T47D (cell line): ENCODE measurements at regions not wholly inside any gene's neighbourhood (a gene's known extent, or its start where the extent isn't known, plus 50 kb on each side); places are given as distances from the start of the nearest gene placed in this dataset.
"Not testable (repeated sequence)": the region's sequence is repeated elsewhere in the genome, so short reads cannot be mapped to it uniquely, and the experiment has no call there.

Experiments
- DNase-seq, 2 experiments: peaks; one replicate each; pipeline versions ENCODE4 v3.0.0 to v3.0.0-alpha.2; 2011 to 2012; ENCODE audit warnings: low read depth in 1 of 2, low spot score in 1 of 2
- JUND ChIP-seq: IDR thresholded peaks from 2 replicates; pipeline ENCODE4 v1.6.1; 2012; ENCODE audit warnings: low read depth
- in situ Hi-C: cut with HindIII; loops from 2 replicates; pipeline ENCODE4 v1.10.0; 2016; ENCODE audit warnings: low sequenced_read_pairs, low pct_unique_long_range_greater_than_20kb

DNA sequence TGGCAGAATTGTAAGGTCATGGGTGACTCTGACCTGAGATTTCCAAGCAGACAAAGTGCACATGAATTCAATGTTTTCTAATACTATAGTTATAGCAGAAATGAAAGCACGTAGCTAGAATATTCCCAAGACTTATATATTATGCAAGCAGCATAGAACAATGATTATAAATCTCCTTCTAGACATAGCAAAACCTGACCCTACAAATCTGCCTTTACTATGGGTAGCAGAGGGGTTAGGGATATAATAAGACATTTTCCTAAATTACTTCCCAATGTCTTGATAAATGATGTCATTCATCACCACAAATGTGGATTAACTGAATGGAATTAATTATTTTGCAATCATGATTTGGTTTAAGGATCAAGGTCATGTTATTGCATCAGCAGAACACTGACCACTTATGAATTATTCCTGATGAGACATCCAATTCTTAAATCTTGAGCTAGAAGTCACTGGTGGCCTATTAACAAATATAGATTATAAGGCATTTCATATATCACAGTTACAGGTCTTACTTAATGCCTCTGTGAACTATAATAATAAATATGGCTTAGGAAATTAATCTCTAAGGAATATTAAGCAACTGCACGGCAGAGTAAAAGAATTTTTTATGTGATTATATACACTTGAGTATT lies 776.6 kb downstream of the AMY1C start:
- no peak for TF ChIP-seq JUND
- no peak for DNase-seq
- in situ Hi-C loops = no loop called here

DNA sequence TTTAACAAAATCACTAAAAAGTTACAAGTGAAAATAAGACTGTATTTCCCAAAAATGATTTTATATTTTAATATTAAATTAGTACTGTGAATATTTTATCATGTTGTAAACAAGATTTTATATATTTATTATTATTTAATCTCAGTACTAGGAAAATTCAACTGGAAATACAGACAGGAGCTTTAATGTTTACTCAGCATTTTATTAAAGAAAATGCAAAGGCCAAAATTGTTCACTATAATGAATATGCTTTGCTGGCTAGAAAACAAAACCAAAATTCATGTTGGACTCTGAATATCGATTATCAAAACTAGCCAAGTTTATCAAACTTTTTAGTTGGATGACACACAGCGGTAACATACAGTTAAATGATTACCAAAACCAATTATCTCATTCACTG lies 782.3 kb downstream of the AMY1C start:
- DNase-seq = no peak
- in situ Hi-C loops = no loop called here
- TF ChIP-seq JUND = no peak

DNA sequence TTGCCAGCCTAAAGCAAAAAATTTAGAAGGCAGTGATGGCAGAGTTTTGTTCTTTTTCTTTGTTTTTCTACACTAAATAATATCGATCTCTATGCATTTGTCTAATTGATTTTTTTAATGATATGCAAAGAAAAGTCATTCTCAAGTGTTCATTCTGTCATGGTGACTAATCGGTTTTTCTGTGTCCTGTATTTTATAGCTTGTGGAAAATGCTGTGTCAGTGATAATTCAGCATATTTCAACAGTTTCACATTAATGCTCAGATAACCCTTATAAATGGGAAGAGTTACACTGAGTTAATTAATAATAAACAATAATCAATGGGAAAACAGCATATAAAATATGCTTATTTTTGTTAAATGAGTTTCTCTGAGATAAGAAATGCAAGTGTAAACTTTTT lies 824.9 kb downstream of the AMY1C start:
- TF ChIP-seq JUND = no peak
- in situ Hi-C loops = no loop called here
- DNase-seq = no peak

DNA sequence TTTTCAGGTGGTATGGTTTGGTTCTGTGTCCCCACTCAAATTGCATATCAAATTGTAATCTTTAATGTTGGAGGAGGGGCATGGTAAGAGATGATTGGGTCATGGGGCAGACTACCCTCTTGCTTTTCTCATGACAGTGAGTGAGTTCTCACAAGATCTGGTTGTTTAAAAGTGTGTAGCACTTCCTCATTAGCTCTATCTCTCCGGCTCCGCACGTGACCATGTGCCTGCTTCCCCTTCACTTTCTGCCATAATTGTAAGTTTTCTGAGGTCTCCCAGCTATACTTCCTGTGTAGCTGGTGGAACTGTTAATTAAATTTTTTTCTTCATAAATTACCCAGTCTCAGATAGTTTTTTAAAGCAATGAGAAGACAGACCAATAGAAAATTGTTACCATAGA lies 843.2 kb downstream of the AMY1C start:
- TF ChIP-seq JUND = no peak
- in situ Hi-C loops = no loop called here
- no peak for DNase-seq

DNA sequence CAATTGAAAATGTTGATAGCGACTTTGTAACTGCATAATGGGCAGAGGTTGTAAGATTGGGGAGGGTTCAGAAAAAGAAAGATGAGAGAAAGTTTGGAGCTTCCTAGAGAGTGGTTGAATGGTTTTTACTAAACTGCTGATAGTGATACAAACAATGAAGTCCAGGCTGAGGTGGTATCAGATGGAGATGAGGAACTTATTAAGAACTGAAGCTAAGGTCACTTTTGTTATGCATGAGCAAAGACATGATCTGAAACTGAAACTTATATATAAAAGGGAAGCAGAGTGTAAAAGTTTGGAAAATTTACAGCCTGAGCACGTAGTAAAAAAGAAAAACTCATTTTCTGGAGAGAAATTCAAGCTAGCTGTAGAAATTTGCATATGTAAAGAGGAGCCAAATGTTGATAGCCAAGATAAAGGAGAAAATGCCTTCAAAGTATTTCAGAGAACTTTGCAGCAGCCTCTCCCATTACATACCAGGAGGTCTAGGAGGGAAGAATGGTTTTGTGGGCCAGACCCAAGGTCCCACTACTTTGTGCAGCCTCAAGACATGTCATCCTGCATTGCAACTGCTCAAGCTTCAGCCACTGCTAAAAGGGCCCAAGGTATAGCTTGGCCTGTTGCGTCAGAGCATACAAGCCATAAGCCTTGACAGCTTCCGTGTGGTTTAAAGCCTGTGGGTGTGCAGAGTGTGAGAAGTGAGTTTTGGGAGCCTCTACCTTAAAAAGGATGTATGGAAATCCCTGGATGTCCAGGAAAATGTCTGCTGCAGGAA lies 843.9 kb downstream of the AMY1C start:
- in situ Hi-C loops = no loop called here
- DNase-seq = no peak
- TF ChIP-seq JUND = no peak

DNA sequence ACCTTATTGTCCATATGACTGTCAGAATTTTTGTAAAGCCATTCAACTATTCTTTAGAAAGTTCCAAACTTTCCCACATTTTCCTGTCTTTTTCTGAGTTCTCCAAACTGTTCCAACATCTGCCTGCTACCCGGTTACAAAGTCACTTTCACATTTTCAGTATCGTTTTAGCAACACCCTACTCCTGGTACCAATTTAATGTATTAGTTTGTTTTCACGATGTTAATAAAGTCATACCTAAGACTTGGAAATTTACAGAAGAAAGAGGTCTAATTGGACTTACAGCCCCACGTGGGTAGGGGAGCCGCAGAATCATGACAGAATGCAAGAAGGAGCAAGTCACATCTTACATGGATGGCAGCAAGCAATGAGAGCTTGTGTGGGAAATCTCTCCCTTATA lies 867.8 kb downstream of the AMY1C start:
- in situ Hi-C loops = no loop called here
- DNase-seq = no peak
- no peak for TF ChIP-seq JUND

DNA sequence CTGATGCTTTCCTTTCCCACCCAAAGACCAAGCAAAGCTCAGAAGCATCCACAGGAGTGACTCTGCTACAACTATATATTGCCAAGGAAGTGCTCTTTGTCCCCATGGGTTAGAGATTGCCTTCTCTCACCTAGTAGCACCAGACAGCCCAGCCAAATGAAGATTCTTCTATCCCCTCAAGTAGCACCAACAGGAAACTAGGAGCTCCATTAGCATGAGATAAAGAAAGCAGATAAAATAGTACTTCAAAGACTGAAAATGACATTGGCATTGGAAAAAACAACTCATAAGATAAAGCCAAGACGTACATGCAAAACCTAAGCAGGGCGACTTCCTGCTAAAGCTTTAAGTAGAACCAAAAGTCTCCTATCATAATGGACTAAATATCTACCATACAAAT lies 871.5 kb downstream of the AMY1C start:
- in situ Hi-C loops = no loop called here
- TF ChIP-seq JUND = no peak
- no peak for DNase-seq

DNA sequence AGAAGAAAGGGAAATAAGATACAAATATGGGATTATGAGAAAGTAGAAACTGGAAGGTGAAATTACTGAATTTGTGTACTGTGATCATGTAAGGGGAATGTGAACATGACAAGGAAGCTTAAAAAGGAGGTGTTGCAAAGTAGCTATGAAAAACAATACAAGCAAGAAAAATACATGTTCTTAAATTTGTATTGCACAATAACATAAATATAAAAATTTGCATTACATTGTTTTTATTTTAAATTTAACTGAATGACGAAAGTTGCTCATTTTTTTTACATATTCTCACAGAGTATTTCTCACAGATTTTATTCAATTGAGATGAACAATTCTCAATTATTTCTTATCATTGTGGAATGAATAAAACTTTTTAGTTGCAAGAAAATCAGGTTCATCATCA lies 874.8 kb downstream of the AMY1C start:
- in situ Hi-C loops = no loop called here
- no peak for DNase-seq
- no peak for TF ChIP-seq JUND

DNA sequence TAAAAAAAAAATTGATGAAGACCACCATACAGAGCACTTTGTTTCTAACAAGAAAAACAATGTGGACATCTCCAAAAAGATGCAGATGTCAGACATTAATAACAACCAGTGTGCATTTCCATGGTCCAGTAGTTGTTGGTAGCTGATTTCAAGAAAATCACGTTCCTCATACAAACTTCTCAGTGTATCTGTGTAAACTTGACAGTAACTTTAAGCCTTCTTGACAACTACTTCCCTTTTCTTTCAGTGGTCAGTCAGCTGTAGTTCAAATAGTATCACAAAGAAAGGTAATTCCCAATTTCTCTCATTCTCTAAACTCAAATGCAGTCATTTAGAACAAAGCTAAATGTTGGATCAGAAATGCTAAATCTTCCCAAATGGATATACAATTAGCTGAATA lies 879.9 kb downstream of the AMY1C start:
- in situ Hi-C loops = no loop called here
- TF ChIP-seq JUND = no peak
- no peak for DNase-seq

DNA sequence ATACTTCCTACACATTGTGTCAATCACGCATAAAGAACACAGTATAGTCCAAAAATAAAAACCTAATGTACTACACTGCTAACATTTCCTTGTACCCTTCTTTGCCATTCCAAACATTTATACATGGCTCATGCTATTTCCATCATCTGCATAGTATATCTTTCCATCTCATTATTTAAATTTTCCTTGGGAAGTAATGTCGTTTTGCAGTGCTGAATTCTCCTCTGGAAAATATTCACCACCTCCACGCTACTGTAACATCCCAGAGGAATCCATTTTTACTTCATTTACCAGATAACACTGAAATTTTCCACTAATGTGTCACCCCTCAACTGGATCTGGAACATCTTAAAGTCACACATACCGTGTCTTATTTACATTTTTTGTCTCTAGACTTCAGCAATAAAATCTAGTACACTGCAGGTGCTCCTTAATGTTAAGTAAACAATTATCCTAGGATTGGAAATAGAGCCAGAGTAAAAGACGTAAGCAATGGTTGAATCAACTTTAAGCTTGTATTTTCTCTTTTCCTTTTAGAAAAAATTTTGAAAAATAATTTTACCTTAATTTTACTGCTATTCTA lies 881.0 kb downstream of the AMY1C start:
- no peak for DNase-seq
- in situ Hi-C loops = no loop called here
- TF ChIP-seq JUND = no peak

DNA sequence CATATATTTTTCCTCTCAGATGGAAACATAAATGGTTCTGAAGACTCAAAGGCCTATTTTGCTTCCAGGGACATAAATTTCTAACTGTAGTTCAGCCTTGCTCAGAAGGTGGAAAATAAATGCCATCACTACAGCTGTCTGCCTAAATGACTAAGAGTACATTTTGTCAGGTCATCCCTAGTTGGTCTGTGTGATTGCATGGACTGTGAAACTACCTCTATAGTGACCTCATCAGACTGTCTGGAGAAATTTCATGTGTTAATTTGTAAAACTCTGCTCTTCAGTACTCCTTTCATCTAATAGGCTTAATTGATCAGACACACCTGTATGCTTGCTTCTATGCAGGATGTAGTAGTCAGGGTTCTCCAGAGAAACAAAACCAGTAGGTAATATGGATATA lies 886.9 kb downstream of the AMY1C start:
- in situ Hi-C loops = no loop called here
- TF ChIP-seq JUND = no peak
- peak in 1 of 2 experiments; percentile 44 for DNase-seq

DNA sequence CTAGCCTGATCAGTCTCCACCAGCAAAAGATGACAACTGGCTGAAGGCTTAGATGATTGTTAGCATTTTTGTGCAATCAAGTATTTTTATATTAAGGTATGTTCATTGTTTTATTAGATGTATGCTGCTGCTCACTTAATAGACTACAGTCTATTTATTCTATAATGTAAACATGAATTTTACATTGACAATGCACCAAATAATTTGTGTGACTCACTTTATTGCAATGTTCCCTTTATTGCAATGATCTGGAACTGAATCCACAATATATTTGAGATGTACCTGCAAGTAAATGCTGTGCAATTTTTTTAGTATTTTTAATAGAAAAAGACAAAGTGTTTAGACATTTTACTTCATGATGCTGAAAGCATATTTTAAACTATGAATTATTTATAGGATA lies 896.5 kb downstream of the AMY1C start:
- TF ChIP-seq JUND = no peak
- DNase-seq = no peak
- in situ Hi-C loops = no loop called here

DNA sequence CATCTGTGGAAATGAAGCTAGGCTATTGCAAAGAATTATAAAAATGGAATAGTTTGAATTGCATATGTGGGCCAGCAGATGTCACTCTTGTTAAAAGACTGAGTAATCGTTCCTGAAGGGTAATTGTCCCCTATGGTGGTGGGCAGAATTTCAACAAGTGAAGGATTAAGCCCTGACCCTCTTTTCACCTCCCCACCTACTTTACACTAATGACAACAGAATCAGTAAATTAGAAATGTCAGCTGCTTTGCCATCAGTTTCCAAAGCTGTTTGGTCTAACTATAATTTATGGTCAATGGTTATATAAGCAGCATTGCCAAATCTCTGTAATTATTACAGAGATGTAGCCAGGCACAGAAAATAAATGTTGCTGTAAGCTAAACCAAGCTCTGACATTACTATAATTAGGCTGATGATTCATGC lies 898.6 kb downstream of the AMY1C start:
- in situ Hi-C loops = no loop called here
- DNase-seq = peak in 1 of 2 experiments; percentile 48
- TF ChIP-seq JUND = no peak

DNA sequence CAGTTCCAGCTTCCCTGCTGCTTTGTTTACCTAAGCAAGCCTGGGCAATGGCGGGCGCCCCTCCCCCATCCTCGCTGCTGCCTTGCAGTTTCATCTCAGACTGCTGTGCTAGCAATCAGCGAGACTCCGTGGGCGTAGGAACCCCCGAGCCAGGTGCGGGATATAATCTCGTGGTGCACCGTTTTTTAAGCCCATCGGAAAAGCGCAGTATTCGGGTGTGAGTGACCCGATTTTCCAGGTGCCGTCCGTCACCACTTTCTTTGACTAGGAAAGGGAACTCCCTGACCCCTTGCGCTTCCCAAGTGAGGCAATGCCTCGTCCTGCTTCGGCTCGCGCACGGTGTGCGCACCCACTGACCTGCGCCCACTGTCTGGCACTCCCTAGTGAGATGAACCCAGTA lies 914.7 kb downstream of the AMY1C start:
- in situ Hi-C loops = not testable (repeated sequence)
- DNase-seq = peak in 1 of 2 experiments; percentile 12
